ENCODE measurements at regions not wholly inside any gene's neighbourhood (a gene's known extent, or its start where the extent isn't known, plus 50 kb on each side); places are given as distances from the start of the nearest gene placed in this dataset.

- TF ChIP-seq POLR2AphosphoS5 (IDR thresholded peaks at IDR 0.05) (no peak), CTCF (IDR thresholded peaks at IDR 0.05) (no peak), POLR2A (IDR thresholded peaks at IDR 0.05) (no peak)
Observed at GRCh38 chr2:23312996-23313606, 71.9 kb upstream of the KLHL29 start.
